Superior temporal gyrus (tissue), 1 donor: ENCODE measurements at regions not wholly inside any gene's neighbourhood (a gene's known extent, or its start where the extent isn't known, plus 50 kb on each side); places are given as distances from the start of the nearest gene placed in this dataset.
"Not testable (repeated sequence)": the region's sequence is repeated elsewhere in the genome, so short reads cannot be mapped to it uniquely, and the experiment has no call there.

Experiments
- DNase-seq: peaks from one replicate; pipeline ENCODE4 v3.0.0-alpha.2; 2016; ENCODE audit errors: extremely low spot score

DNA sequence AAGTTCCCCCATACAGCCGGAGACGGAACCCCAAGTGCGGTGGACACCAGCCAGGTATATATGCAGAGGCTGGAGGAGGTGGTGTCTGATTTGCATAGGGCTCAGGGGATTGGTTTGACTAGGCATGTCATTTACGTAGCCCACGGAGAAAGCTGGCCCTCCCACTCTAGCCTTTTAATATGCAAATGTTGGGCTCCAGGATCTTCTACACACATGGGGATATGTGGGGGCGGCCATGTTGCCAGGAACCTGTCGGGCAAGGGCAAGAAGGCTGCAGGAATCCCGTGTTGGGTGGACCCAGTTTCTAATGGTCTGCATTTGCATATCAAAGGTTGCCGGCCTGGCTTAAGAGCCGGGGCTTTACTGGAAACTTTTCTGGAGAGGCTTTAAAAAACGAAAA lies 57.4 kb downstream of the FTHL17 start:
- not testable (repeated sequence) for DNase-seq

DNA sequence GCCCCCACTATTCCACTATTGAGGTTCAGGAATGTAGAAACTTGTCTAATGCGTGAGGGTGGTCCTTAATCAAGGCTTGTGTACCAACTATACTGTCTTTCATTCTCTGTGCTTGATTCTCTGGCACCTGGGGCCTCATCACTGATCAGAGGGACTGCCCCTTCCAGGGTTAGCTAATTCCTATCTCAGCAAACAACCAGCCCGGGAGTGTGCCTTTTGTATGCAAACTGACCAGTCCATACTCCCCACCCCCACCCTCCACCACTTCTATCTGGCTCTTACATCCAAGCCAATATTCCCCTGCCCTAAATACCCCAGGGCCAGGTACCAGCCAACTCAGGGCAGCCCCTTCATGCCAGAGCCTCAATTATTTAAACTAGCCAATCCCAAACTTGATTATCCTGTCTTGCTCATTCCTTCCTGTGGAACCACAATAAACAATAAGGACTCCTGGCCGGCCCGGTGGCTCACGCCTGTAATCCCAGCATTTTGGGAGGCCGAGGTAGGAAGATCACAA lies 59.3 kb downstream of the FTHL17 start:
- DNase-seq, result no peak

DNA sequence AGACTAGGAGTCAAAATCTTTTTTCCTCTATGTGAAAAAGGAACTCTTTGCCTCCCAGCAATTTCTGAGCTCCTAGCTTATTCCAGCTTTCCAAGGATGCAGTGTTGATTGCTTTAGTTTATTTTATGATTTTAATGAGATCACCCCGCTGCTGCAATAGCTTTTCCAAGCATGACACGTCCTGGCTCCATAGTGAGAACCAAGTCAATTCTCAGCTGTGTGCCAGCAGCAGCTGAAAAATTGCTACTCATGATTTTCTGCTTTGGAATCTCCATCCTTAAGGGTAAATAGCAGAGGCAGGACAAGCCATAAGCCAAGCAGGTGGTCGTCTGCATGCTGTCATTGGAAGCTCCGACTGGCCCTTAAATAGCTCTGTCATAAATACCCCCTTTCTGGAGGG lies 64.5 kb downstream of the FTHL17 start:
- no peak for DNase-seq

DNA sequence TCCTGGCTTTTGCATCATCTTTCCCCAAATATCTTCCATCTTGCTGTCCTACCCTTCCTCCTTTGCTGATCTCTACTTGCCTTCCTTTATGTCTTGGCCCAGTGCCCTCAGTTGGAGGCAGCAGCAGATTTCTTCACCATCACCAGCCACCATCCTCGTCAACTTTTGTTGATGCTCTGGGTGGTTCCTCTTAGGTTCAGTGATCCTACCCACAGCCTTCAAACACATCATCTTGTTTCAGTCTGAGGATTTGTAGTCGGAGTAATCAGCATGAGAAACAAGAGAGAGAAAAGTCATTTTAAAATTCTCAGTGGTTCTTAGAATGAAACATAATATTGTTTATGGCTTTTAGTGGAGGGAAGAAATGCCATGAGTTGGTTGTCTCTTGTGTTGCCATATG lies 65.8 kb downstream of the FTHL17 start:
- no peak for DNase-seq

DNA sequence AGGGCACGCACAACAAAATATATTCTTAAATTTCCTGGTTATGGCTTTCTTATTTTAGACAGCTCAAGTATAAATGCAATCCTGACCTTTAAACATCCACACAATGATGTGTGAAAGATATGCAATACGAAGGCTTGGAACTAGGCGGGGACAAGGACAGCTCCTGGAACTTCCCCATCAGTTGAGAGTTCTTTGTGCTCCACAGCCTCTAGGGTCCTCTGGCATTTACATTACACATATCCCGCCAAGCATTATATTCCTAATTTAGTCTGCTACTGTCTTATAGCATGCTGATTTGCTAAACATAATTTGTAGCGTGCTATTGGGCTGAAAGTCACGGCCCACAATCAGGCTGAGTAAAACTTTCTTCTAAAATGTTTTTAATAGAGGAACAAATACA lies 74.4 kb downstream of the FTHL17 start:
- DNase-seq, result no peak

DNA sequence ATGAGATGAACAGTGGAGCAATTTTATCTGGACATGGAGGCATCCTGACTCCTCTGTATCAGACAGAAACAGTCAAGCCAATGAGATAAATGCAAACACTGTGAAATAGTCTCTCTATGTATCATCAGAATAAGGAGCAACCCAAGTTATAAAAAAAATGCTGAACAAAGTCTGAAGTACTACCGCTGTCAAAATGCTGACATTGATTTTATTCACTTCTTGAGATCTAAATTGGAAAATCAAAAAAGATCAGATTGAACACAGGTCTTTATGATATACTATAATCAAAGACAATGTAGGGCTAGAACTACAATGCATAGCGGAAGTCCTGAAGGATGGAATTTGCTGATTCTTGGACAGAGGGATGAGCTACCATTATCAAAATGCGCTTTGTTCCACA lies 76.1 kb downstream of the FTHL17 start:
- no peak for DNase-seq

DNA sequence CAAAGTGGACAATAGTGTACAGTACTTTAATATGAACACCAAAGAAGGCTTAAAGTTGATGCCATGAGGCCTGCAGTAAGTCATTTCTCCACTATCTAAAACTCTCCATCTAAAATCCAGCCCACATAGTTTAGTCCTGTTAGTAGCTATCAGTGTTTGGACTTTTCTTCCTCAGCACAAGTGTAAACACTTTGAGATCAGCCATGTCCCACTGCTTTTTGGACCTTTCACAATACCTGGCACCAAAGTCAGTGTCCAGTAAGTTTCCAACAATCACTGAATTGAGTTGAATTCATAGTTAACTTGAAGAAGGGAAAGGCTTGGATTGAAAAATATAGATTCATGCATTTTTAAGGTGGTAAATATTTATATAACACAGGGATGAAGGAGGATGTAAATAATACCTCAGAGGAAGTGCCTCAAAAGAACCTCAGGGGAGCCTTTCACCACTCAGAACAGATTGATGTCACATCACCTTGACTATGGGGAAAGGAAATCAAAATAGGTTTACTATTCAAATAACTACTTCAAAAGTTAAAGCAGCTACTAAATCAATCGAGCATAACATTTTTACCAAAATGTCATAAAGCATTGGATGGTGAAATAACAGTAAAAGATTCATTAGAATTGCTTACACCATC lies 76.7 kb downstream of the FTHL17 start:
- no peak for DNase-seq

DNA sequence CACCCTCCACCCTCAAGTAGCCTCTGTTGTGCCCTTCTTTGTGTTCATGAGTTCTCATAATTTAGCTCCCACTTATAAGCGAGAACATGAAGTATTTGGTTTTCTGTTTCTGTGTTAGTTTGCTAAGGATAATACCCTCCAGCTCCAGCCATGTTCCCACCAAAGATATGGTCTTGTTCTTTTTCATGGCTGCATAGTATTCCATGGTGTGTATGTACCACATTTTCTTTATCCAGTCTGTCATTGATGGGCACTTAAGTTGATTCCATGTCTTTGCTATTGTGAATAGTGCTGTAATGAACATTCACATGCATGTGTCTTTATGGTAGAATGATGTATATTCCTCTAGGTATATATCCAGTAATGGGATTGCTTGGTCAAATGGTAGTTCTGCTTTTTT lies 77.8 kb downstream of the FTHL17 start:
- DNase-seq, result not testable (repeated sequence)

DNA sequence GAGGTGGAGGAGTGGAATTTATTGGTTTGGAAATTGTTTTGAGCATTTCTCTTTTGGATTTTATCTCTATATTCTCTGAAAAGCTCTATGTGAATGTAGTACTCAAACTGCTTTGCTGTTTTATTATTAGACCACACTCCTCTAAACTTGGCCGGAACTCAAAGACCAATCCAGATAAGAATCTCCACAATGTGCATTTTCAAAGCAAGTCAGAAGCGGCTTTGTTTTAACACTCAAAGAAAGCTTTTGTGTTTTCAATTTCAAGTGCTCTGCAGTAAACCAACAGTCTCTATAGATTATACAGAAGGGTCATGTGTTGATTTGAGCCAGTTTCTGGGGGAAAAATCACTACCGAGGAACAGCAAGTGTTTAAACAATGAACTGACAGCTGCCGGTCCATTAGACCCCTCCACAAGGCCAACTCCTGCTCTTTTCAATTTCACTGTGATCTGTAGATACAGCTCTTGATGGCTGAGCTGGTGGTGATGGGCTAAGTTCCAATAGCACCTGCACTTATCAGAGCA lies 79.4 kb downstream of the FTHL17 start:
- DNase-seq, result peak; percentile 43

DNA sequence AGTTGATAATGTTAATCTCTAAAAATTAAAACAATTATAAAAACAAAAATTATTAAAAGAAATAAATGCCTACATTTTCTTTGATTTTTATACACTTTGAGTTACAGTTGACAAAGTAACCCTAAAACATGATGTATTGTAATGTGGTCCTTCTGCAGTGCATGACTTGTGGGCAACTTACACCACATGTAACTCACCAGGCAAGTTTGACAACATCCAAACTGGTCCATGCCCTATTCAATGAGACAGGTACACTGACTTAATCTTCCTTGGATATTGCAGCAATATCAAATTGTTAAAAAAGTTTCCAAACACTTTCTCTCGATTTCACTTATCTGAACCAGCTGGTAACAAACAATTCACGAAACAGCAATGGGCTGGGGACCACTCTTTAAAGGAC lies 81.5 kb downstream of the FTHL17 start:
- DNase-seq, result no peak

DNA sequence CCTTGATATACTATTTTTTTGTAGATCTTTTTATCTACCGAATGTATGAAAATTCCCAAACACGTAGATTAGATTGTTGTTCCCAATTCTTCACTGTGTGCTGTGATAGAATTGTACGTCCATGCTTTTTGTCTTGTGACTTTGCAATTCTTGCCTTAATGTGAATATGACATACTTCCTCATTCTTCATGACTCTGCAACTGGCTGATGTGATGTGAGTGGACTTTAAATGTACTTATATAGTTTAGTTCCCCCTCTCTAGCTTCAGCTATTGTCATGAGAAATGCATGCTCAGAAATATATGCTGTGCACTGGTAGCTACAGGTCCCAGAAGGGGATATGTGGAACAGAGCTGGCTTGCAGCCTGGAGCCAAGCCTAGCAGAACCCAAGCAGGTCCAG lies 89.4 kb downstream of the FTHL17 start:
- DNase-seq, result no peak

DNA sequence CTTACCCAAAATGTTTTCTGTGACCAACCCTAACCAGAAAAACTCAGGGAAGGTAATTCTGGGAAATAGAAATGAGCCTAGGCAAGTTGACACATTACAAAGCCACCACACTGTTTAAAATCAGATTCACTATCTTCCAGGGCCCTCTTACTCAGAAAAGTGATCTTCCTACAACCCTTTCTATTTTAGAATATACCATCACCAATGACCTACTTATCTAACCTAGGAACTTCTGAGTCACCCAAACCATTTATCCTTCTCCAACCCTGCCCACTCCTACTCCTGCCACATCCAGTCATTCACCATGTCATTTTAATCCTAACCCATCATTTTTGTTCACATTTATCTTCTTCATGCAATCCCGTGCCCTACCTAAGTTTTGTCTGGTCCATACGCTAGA lies 89.9 kb downstream of the FTHL17 start:
- no peak for DNase-seq

DNA sequence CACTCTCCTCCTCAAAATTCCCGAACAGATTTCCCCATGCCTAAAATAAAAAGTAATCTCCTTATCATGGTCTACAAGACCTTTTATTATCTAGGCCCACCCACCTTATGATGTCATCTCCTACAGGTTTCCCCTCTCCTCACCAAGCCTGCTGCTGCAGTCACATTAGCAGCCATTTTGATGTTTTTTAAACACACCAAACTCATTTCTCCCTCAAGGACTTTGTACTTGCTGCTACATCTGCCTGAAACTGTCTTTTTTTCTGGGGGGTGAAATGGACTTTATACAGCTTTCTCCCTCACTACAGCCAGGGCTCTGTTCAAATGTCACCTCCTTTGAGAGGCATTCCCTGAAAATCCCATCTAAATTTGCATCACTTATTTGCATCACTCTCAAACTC lies 90.2 kb upstream of the TAB3 start:
- no peak for DNase-seq

DNA sequence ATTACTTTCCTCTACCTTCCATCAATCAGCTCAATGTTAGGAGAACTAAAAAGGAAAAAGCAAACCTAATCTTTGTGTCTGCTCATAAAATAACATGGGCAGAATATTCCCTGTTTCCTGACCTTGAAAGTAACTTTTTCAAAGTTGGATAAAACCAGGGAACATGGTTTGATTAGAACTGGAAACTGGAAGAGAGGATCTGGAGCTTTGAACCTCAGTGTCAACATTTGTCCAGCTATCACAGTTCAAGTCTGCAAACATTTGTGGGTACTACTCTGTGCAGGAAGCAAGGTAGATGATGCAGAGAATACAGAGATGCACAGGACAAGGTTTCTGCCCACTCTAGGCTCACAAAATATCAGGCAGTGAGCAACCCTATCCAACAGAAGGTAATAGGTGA lies 86.4 kb upstream of the TAB3 start:
- DNase-seq, result no peak

DNA sequence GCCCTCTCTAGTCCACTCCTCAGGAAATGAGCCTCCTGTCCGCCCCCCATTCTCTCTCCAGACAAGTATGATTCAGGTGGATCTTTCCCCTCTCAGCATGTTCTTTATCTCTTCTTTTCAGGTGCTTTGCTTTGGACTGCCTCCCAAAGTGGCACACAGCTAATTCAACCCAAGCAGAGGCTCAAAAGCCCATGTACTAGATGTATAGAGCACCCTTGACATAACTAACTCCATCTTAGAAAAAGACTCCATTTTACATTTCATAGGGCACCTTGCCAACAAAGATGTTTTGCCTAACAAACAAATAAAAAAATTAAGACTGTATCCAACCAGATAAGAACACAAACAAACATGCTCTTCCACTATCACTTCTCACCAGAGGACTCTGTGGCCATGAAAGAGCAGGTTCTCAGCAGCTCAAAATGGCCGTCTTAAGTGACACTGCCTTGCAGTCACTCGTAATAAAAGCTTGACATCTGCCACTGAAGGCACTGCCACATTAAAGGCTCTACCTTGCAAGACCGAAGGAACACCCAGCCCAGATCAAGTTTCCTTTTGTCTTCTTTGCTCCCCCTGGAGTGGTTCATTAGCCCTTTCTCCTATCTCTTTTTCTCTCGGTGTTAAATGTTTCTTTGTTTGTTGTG lies 84.9 kb upstream of the TAB3 start:
- DNase-seq, result no peak

DNA sequence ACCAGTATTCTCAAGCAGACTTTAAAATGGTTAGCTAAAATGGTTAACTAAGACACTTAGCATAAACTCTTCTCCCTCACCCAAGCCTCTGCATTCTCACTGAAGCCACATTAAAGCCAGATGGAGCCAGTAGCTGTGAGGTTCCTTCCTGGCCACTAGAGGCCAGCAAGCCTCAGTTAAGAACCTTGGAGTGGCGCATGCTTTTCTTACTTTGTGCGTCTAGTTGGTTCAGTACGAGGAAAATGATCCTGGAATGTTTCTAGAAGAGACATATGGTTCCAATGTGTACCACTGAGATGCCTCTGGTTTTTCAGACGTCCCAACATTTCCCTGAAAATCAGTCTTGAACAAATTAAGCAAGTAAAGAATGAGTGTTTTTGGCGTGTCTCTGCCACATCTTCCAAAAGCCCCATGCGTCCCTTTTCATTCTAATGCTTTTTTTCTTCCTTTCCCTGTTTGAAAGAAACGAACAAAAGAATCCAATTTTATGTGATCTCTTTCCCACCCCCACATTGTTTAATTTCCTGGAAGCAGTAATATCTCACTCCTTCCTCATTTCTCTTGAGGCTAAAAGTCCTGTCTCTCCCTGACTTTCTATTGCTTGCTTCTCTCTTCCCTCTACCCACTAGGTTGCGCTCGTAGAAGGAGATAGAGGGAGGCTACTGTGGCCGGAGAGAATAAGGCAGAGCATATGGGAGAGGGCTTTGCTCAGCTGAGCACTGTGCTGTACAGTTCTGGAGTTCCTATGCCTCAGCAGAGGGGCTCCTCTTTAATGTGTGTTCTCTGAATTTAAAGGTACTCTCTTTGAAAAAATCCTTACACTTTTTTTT lies 82.9 kb upstream of the TAB3 start:
- DNase-seq, result peak; percentile 41

DNA sequence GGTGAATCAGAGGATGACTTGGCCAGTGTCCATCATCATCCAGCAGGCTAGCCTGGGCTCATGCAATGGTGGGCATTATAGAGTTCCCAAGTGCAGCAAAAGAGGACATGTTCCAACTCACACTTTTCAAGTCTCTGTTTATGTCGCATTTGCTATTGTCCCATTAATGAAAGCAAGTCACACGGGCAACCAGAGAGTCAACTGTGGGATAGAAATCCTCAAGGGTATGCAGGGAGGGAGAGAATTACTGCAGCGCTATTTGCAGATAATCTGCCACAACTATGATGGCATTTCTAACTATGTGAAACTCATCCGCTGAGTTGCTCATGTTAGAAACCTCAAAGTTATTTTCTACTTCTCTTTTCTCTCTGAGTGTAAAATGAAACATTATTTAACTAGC lies 78.5 kb upstream of the TAB3 start:
- DNase-seq, result no peak

DNA sequence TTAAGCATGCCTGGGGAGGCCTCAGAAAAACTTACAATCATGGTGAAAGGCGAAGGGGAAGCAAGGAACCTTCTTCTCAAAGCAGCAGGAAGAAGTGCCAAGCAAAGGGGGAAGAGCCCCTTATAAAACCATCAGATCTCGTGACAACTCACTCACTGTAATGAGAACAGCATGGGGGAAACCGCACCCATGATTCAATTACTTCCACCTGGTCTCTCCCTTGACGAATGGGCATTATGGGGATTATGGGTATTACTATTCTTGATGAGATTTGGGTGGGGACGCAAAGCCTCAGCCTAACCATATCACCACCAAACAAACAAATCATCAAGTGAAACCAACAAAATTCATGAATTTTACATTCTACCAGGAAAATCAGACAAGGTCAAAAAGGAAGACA lies 76.7 kb upstream of the TAB3 start:
- no peak for DNase-seq

DNA sequence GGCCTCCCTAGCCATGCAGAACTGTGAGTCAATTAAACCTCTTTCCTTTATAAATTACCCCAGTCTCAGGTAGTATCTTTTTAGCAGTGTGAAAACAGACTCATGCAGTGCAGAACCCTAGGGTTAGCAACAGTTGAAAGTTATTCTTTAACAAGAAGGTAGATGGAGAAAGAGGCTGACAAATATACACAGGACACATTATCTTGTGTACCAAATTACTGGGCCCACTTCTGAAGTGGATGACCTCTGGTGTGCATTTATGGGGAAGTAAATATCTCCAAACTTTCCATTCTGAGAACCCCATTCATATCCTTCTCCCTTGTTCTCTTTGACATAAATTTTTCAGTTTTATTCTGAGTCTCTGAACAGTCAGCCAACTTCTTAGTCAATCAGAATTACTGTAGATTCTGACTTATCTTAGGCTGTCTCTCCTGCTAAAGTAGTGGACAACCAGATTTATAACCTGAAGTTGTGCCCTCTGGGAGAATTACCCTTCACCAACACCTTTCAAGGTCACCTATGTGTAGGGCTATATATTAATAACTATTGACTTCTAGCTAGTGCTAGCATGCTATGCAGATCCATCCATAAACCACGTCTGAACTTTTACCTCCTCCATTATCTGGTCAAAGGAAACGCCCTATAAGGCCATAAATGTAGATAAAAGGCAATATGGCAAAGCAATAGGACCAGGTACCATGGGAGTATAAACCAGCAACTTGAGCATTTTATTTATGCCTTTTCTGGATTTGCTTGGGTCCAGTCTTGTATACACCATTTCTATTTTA lies 72.5 kb upstream of the TAB3 start:
- no peak for DNase-seq

DNA sequence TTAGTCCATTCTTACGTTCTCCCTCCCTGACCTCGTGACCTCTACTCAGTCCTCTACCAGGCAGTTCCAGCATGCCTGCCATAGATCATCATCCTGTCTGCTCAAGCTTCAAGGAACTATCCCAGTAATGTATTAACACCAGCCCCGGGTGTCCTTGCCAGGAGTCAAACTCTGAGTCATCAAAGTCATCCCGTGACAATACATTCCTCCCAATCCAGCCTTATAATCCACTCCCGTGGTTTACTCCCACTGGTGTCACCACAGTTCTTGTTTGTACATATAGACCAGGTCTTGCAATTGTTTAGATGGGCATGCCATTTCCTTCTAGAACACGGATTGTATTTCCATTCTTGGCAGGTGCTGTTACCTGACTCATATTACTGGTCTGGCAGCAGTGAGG lies 68.7 kb upstream of the TAB3 start:
- DNase-seq, result no peak

DNA sequence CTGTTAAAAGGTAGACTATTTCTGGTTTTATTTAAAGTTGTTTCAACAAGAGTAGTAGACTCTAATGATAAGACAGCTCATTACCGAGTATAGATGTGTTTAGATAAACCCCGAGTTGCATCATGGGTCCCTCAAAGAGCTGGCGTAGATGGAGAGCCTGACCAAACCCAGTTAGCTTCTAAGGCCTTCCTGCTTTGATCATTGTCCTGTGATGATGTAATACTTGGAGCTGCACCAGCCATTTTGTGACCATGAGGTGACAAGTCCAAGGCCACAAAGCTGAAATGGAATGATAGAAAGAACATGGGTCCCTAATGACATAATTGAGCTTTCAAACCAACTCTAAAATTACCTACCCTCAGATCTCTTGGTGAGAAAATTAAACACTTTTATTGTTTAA lies 66.6 kb upstream of the TAB3 start:
- no peak for DNase-seq

DNA sequence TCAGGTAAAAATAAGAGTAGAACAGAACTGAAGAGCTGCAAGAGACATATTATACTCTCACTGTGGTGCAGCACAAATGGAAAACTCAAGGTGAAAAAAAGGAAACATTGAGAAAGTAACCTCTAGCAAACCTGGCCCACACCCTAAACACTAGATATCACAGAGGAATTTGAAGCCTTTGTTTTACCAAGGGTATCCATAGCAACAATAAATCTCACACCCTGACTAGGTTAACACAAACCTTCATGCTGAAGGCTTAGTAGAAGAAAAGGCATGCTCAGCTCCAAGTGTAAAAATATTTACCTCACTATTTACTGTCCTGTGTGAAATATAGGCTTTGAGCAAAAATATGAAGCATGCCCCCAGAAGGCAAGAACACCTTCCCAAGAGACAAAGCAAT lies 61.9 kb upstream of the TAB3 start:
- no peak for DNase-seq
